Endodermal cell (in vitro differentiated cells): ENCODE measurements at regions not wholly inside any gene's neighbourhood (a gene's known extent, or its start where the extent isn't known, plus 50 kb on each side); places are given as distances from the start of the nearest gene placed in this dataset.

Source experiments
- DNase-seq: peaks from one replicate; pipeline ENCODE4 v3.0.0-alpha.2; 2017
- H3K27ac ChIP-seq: 2 replicates; pipeline ENCODE4 v1.5.1; 2013; ENCODE audit warnings: mild to moderate bottlenecking, low read depth, low read length, moderate library complexity
- H3K27me3 ChIP-seq: 2 replicates; pipeline ENCODE4 v1.6.1; 2013; ENCODE audit warnings: mild to moderate bottlenecking, low read length, moderate library complexity; ENCODE audit not compliant: insufficient read depth, control insufficient read depth, poor library complexity, severe bottlenecking
- H3K36me3 ChIP-seq: 2 replicates; pipeline ENCODE4 v1.7.0; 2013; ENCODE audit warnings: mild to moderate bottlenecking, low read length, moderate library complexity; ENCODE audit not compliant: control insufficient read depth, insufficient read depth
- H3K4me1 ChIP-seq: one replicate; pipeline ENCODE4 v1.7.0; 2013; ENCODE audit warnings: low read length; ENCODE audit not compliant: control insufficient read depth, insufficient read depth
- H3K4me3 ChIP-seq: 2 replicates; pipeline ENCODE4 v1.5.1; 2013; ENCODE audit warnings: mild to moderate bottlenecking, low read length, moderate library complexity
- H3K9ac ChIP-seq: 2 replicates; pipeline ENCODE4 v1.6.1; 2013; ENCODE audit warnings: mild to moderate bottlenecking, low read length, moderate library complexity; ENCODE audit not compliant: poor library complexity, severe bottlenecking; ENCODE audit errors: extremely low read depth
- H3K9me3 ChIP-seq: 2 replicates; pipeline ENCODE4 v1.6.1; 2013; ENCODE audit warnings: mild to moderate bottlenecking, low read length, moderate library complexity; ENCODE audit not compliant: control insufficient read depth
- H3K27ac Mint-ChIP-seq: 2 replicates; pipeline ENCODE4 v1.8.0; 2020; ENCODE audit warnings: mixed read lengths
- H3K27me3 Mint-ChIP-seq: 2 replicates; pipeline ENCODE4 v1.8.0; 2021; ENCODE audit warnings: mild to moderate bottlenecking, mixed read lengths; ENCODE audit not compliant: insufficient read depth
- H3K36me3 Mint-ChIP-seq: 2 replicates; pipeline ENCODE4 v1.8.0; 2020; ENCODE audit warnings: low read depth, mixed read lengths
- H3K4me1 Mint-ChIP-seq: 2 replicates; pipeline ENCODE4 v1.8.0; 2020; ENCODE audit warnings: mixed read lengths
- H3K4me3 Mint-ChIP-seq: 2 replicates; pipeline ENCODE4 v1.8.0; 2020; ENCODE audit warnings: mild to moderate bottlenecking, moderate library complexity, mixed read lengths
- H3K9me3 Mint-ChIP-seq: 2 replicates; pipeline ENCODE4 v1.8.0; 2020; ENCODE audit warnings: mild to moderate bottlenecking, mixed read lengths
- CTCF ChIP-seq: fragments of 200-600 bp; sonication (generic); conservative IDR thresholded peaks from 2 replicates; pipeline ENCODE4 v1.5.0; 2021; ENCODE audit warnings: antibody characterized with exemption, mild to moderate bottlenecking
- WGBS, 2 experiments: methylation state at CpG; one replicate each; pipeline versions ENCODE4 v1.1.5 to v1.1.7; 2013; ENCODE audit warnings: missing lambda C conversion rate in 2 of 2, mixed read lengths in 1 of 2; ENCODE audit not compliant: insufficient coverage in 1 of 2, insufficient read length in 1 of 2; 5-methylcytosine and 5-hydroxymethylcytosine counted together

GRCh38 chr1:182182311-182182710 lies 120.8 kb upstream of the ZNF648 start:
- Mint-ChIP-seq H3K27ac (no peak overlapping the region), H3K36me3 (no peaks in the 10 kb centered on the region), H3K27me3 (peaks cover 11% of the 10 kb centered on the region), H3K9me3 (no peaks in the 10 kb centered on the region), H3K4me3 (no peak overlapping the region), H3K4me1 (no peaks in the 10 kb centered on the region)
- no peak for TF ChIP-seq CTCF
- H3K4me3 ChIP-seq, result no peak overlapping the region
- no peak for DNase-seq
- H3K27me3 ChIP-seq, result peaks cover 29% of the 10 kb centered on the region
- H3K36me3 ChIP-seq, result no peaks in the 10 kb centered on the region
- no peak overlapping the region for H3K27ac ChIP-seq
- H3K4me1 ChIP-seq, result no peaks in the 10 kb centered on the region
- H3K9ac ChIP-seq, result no peak overlapping the region
- no peaks in the 10 kb centered on the region for H3K9me3 ChIP-seq

GRCh38 chr1:182181167-182181572 lies 119.7 kb upstream of the ZNF648 start:
- Histone ChIP-seq H3K4me3 (no peak overlapping the region), H3K9me3 (no peaks in the 10 kb centered on the region), H3K36me3 (no peaks in the 10 kb centered on the region), H3K9ac (no peak overlapping the region), H3K4me1 (no peaks in the 10 kb centered on the region), H3K27me3 (peaks cover 20% of the 10 kb centered on the region), H3K27ac (no peak overlapping the region)
- WGBS, 2 experiments, result 99 to 100% methylated on average over 1 to 3 of the region's 3 CpGs
- no peak overlapping the region for H3K27ac Mint-ChIP-seq
- no peaks in the 10 kb centered on the region for H3K4me1 Mint-ChIP-seq
- no peak for DNase-seq
- no peaks in the 10 kb centered on the region for H3K9me3 Mint-ChIP-seq
- H3K36me3 Mint-ChIP-seq, result no peaks in the 10 kb centered on the region
- peaks cover 7% of the 10 kb centered on the region for H3K27me3 Mint-ChIP-seq
- no peak overlapping the region for H3K4me3 Mint-ChIP-seq
- no peak for TF ChIP-seq CTCF

DNA sequence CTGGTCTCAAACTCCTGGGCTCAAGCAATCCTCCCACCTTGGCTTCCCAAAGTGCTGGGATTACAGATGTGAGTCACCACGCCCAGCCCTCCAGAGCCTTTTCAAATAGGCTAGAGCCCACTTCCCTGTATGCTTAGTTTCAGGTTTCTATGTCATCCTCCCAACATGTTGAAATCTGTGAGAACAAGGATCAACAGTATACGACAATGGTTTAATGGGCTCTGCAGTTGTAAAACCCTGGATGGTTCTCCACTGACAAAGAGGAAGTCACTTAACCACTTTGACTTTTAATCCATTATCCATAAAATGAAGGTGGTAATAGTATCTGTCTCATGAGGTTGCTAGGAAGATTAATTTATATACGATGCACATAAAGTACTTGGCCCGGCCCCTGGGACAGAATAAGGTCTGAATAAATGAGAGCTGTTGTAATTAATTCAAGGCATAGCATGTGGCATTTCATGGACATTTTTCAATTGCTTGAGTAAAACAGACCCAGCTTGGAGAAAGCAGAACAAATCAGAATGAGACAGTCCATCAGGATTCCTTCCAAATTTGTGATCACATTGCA lies 113.9 kb upstream of the ZNF648 start:
- no peaks in the 10 kb centered on the region for H3K27me3 Mint-ChIP-seq
- H3K4me1 Mint-ChIP-seq, result peaks cover 9% of the 10 kb centered on the region
- Histone ChIP-seq H3K36me3 (no peaks in the 10 kb centered on the region), H3K27me3 (no peaks in the 10 kb centered on the region), H3K9ac (no peak overlapping the region), H3K27ac (no peak overlapping the region), H3K4me1 (no peaks in the 10 kb centered on the region), H3K4me3 (no peak overlapping the region), H3K9me3 (no peaks in the 10 kb centered on the region)
- H3K9me3 Mint-ChIP-seq, result no peaks in the 10 kb centered on the region
- no peak for DNase-seq
- H3K36me3 Mint-ChIP-seq, result no peaks in the 10 kb centered on the region
- no peak for TF ChIP-seq CTCF
- 80 to 90% methylated on average over 4 of the region's 4 CpGs for WGBS, 2 experiments
- no peak overlapping the region for H3K4me3 Mint-ChIP-seq
- H3K27ac Mint-ChIP-seq, result no peak overlapping the region
